G401.6 (cell line): ENCODE measurements at regions not wholly inside any gene's neighbourhood (a gene's known extent, or its start where the extent isn't known, plus 50 kb on each side); places are given as distances from the start of the nearest gene placed in this dataset.
"Not testable (repeated sequence)": the region's sequence is repeated elsewhere in the genome, so short reads cannot be mapped to it uniquely, and the experiment has no call there.

Experiments used
- FAIRE-seq: peaks from 2 replicates; lab custom pipeline; 2012; peaks lifted over from hg19 to GRCh38; lab: Jason Lieb, UNC

DNA sequence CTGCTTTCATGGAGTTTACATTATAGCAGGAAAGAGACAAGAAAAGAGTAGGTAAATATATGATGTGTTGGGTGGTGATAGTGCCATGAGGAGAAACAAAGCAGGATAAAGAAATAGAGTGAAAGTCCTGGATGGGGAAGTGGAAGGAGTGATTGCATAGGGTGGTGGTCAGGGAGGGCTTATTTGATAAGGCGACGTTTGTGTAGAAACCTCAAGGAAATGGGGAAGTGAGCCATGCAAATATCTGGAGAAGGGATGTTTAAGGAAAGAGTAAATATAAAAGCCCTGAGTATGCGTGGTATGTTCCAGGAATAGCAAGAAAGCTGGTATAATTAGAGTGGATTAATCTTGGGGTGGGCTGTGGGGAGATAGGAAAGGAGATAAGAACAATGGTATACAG lies 134.7 kb upstream of the SV2C start:
- no peak for FAIRE-seq

DNA sequence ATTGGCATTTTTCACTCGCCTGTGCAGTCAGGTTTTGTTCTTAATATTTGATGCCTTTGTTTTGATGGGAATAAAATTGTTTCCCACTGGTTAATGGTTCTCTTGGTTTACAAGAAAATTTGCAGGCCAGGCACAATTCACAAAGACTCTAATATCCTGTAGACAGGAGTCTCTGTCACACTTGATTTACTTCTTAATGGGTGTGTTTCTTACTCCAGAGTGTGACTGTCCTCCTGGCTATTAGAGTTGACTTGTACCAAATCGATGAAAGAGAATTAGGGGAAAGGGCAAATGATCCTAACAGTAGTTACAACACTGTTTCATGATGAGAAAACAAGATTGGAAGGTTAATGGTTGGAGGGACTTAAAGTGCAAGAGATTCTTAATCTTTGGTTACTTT lies 142.8 kb upstream of the SV2C start:
- FAIRE-seq = no peak

DNA sequence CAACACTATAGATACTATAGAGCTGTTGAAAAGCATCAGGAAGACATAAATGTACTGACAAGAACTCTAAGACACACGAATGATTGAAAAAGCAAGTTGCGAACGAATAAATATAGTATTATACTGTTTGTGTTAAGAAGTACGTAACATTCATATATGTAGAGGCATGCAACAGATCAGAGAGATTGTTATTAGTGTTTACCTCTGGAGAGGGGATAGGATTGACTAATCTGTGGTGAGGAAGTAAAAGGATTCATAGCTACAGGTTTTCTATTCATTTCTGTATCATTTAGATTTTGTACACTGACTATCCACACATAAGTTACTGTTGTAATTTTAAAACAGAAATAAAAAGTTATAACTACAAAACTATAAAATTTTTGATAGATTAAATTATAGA lies 147.6 kb upstream of the SV2C start:
- FAIRE-seq = no peak

DNA sequence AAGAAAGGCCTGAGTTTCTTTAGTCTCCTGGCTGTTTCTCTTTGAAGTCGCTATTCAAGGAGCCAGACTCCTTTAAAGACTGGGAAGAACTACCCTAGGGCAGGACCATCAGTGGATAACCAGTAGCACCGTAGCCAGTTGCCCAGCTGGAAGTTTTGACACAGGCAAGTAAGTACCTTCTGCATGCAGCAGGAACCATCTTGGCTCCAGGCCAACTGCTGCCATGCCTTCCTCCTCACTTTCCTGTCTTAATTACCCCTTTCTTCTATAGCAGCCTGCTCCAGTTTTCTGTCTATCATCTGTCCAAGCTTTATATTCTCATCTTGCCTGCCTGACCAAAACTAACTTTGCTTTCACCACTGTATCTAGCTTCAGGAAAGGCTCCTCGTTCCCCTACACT lies 149.7 kb upstream of the SV2C start:
- no peak for FAIRE-seq

DNA sequence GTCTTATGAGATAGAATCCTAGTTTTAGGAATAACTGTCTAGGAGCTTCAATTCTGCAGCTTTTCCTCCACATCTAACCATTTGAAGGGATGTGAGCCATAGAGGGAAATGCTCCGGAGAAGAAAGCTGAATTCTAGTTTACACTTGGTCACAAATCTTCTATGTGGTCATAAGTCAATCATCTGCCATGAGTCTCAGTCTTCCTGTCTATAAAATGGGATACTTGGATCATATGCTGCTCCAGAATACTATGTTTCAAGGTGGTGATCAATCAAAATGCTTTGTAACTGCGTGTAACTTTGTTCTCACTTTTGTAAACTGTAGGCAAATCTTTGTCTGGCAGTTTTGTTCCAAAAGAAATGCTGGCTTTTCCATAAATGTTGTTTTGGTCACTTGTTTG lies 152.0 kb upstream of the SV2C start:
- no peak for FAIRE-seq

DNA sequence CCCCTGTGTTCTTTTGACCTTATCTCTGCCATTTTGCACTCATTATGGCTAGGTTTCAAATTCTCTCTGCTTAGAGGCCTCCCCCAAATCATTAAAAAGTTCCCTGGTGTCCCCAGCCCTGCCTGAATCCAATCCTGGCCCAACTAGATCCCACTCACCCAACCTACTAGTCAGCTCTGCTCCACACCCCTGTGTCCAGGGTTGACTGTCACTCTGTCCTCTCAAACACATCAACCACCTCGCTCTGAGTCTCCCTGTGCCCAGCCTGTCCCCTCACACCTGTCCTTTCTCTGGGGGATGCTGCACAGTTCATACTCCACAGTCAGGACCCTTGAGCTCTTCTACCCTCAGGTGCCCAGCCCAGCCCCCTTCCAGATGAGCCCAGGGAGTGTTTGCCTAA lies 154.2 kb upstream of the SV2C start:
- FAIRE-seq = no peak

DNA sequence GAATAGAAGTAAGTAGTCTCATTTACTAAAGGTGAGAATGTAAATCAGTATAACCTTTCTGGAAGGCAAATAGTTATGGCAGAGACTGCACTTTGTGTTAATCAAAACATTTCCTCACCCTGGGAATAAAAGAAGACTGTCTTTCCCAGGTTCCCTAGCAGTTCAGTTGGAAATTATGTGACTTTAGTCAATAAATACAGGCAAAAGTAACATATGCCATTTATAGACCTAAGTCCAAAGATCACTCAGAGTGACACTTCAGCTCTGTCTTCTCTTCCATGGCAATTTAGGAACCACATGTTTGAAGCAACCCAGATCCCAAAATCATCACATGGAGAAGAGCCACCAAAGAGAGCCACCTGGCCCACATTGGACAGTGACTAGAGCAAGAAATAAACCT lies 160.7 kb upstream of the SV2C start:
- FAIRE-seq = no peak

DNA sequence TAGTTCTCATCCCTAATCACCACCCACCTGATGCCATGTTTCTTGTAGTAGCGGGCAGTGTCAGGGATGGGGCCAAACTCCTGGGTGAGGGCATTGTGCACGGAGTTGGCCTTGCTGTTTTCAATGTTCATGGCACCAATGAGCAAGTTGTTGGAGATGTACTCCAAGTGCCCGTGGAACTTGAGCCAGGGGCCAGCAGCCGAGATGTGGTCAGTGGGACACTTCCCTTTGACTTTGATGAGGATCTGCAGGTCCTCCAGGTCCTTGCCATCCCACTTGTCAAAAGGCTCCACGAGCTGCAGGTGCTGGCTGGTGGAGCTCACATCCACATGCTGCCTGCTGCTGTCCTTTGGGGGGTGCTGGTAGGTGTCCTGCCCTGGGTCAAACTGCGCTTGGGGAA lies 162.2 kb upstream of the SV2C start:
- FAIRE-seq = no peak

DNA sequence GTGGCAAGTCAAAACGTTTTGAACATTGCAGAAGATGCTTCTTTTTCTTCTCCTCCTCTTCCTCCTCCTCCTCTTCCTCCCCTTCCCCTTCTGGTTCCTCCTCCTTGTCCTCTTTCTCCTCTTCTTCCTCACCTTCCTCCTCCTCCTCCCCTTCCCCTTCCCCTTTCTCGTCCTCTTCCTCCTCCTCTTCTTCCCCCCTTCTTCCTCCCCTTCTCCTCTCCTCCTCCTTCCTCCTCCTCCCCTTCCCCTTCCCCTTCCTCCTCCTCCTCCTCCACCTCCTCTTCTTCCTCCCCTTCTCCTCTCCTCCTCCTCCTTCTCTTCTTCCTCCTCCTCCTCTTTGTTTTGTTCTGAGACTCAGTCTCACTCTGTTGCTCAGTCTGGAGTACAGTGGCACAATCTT lies 167.0 kb upstream of the SV2C start:
- no peak for FAIRE-seq

DNA sequence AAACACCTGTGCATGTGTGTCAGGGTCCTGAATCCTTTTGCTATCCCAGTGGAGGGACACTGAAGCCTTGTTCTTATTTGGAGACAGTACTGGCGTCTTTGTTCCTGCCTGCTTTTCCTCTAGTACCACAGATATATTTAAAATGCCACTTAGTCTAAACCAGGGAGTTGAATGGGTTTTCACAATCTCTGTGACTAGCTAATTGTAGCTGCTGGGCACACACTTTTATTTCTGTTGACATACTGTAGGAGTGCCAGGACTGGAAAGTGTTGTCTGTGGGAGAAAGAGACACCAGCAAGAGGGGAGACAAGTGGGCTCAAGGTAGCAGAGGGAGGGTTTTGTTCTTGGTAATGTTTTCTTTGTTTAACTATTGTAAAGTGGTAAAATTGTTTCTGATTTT lies 174.0 kb upstream of the SV2C start:
- no peak for FAIRE-seq

DNA sequence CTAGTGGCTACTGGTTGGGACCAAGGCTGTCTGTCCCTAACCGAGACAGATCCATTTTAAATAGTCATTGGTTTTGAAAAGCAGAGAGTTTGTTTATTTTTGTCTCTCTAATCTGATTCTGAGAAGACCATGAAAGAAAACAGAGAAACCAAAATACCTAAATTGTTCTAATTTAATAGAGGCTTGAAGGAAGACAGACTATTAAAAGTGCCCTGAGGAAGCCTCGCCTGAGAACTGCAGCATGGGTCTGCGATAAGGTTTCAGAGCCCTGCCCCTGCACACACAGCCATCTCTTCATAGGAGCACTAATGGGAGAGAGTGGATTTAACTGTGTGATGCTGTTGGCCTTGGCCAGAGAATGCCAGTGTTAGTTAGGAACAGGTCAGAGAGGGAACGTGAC lies 175.5 kb upstream of the SV2C start:
- no peak for FAIRE-seq

DNA sequence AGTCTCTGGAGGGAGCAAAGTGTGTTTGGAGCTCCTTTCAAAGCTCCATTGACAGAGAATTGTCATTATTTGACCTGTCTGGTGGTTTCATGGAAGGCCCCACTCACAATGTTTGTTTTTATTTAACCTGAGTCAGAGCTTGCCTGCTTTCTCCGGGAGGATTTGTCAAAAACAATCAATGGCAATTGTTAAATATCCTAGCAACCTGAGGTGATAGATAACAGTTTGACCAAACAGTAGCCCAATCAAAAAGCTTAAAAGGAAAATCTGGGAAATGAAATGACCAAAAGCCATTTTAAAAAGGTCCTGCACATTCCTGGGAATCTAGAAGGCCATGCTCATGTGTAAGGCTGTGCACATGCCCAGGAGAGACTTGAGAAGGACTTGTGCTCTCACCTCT lies 177.2 kb upstream of the POC5 start:
- FAIRE-seq = no peak

DNA sequence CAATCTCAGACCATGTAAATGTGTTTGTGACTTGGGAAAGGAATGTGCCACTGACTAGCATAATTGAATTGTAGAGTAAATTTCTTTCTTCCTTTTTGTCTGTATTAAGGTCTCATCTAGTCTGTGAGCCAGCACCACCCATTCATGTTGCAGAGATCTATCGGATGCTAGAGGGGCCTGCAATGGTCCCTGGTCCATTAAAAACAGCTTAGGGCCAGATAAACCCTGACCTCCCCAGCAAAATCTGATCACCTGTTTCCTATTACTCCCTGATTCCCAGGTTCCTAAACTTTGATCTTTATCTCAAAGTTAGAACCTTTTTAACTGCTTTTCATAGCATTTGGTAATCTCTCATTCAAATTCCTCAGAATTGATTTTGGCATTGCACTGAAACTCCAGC lies 174.5 kb upstream of the POC5 start:
- FAIRE-seq = no peak

DNA sequence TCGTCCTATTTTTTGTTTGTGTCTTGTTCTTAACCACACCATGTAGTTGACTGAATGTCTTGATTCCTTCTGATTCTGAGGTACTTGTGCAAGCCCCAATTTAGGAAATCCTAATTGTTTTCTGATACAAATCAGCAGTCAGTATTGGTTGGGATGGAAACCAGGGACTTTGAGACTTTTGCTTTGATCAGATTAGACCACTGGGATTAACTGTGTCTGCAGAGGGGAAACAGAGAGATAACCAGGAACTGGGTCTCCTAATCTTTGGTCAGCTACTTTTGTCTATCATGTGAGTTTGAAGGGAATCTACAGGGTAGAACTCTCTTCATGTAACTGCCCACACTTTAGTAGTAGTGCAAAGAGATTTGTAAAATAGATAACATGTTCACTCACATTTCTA lies 173.8 kb upstream of the POC5 start:
- FAIRE-seq = no peak

DNA sequence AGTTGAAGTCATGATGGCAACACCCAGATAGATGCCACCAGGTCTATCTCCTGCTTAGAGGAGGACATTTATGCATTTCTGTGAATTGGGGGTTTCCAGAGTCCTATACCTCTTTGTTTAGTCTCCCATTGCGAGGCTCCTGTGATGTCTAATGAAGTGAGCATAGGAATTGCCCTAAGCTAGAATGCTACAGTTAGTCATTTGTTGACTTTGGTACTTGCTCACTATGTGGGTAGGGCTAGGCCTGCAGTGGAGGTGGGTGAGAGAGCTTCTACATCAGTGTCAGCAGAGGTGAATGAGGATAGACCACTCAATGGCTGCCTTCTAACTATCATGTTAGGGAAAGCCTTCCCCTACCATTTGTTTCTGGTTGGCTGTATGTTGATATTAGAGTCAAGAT lies 173.3 kb upstream of the POC5 start:
- FAIRE-seq = no peak

DNA sequence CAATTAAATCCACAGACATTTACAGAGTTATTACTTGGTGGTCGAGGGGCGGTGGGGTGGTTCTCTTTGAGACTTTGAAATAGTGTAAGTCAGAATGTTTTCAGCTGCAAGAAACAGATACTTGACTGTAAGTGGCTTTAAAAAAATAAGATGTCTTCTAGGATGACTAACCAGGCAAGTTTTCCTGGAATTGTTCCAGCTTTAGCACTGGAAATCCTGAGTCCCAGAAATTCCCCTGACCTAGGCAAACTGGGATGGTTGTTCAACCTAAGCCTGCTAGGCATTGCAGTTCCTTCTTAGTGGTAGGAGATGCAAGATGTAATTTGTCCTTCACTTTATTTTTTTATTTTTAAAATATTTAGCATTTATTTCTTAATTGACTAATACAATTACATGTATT lies 169.5 kb upstream of the POC5 start:
- no peak for FAIRE-seq

DNA sequence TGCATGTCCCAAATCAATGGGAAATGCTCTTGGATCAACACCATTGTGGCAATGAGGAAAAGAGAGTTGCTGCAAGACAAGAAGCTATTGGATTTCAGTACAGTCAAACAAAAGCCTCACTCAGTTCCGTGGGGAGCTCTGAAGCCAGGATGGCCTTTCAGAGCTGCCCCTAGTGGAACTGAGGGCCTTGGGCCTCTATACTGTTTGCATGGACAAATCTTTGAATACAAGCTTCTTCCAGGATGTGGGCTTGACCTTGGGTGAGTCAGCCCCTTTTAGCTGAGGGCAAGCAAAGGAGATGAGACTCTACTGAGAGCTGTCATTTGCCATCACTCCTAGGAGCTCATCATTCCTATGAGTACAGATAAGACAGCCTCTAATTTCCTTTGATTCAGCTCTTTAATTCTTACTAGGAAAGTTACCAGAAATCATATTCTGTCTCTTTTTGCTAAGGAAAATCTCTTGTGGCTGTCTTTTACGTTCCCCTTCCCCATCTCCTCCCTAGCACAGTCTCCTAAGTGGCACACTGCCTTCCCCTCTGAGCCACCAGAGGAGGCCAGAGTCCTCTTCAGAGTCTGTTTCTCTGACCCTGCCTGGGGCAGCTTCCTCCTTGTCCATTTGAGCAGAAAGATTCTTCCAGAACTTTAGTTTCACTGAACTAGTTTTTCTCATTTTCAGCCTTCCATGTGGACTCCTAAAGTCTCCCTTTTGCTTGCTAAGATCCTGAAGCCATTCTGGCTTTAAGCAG lies 168.8 kb upstream of the POC5 start:
- no peak for FAIRE-seq

DNA sequence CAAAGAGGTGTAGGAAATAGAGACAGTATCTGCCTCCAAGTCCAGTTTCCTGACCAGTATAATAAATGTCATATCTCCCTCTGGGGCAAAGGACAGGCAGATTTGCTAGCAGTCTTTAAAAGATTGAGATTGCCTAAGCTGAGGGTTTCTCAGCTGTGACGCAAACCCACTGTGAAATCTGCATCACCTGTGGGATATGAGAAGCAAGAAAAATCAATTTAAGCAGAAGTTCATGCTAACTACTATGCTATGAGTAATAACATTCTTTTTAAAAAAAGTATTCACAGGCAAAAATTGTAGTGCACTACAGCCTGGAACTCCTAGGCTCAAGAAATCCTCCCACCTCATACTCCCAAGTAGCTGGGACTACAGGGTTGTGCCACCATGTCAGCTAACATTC lies 168.1 kb upstream of the POC5 start:
- no peak for FAIRE-seq

DNA sequence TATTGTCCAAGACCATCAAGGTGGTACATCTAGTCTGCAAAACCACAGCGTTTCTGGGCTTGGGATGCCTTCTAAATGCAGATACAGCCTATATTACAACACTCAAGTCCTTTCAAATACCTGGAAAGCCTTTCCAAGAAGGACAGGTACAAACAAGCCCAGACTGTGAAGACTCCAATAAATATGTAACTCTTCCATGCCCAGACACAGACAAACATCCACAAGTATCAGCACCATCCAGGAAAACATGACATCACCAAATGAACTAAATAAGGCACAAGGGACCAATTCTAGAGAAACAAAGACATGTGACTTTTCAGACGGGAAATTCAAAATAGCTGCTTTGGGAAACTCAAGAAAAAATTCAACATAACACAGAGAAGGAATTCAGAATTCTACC lies 152.7 kb upstream of the POC5 start:
- FAIRE-seq = no peak

DNA sequence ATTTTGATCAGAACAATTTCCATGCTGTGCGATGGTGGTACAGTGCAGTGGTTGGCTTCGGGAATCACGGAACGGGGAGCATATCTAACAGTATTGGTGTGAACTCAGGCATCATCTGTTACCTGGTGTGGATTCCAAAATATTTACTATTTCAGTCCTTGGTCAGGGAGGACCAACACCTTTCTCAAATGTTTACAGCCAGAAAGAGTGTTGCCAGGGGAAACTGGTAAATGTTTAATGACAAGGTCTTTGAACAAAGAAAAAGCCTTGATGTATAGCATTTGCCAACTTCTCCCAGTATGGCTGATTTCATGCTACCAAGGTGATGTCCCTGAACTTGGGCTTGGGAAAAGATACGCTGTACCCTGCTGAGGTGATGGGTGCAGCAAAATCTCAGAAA lies 145.6 kb upstream of the POC5 start:
- FAIRE-seq = no peak

DNA sequence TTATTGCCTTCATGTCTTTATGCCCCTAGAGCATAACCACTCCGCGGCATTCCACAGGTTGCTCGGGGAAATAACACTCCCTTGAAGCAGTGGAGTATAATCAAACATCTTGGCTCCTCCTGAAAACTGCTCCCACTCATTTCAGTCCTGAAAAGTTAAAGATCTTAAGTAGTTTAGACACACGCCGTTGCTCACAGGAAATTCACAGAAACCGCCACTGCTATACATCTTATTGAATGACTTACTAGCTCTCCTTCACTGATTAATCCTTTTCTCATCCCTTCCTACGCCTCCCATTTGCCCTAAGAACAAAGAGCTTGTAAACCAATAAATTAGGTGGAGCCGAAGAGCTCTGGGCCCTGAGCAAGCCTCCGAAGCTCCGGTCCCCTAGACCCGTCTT lies 142.4 kb upstream of the POC5 start:
- FAIRE-seq = not testable (repeated sequence)

DNA sequence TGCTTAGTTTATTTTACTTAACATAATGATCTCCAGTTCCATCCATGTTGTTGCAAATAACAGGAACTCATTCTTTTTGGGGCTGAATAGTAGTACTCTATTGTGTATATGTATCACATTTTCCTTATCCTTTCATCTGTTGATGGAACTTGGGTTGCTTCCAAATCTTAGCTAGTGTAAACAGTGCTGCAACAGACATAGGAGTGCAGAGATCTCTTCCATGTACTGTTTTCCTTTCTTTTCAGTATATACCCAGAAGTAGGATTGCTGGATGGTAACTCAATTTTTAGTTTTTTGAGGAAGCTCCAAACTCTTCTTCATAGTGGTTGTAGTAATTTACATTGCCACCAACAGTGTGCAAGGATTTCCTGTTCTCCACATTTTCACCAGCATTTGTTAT lies 138.8 kb upstream of the POC5 start:
- FAIRE-seq = no peak

DNA sequence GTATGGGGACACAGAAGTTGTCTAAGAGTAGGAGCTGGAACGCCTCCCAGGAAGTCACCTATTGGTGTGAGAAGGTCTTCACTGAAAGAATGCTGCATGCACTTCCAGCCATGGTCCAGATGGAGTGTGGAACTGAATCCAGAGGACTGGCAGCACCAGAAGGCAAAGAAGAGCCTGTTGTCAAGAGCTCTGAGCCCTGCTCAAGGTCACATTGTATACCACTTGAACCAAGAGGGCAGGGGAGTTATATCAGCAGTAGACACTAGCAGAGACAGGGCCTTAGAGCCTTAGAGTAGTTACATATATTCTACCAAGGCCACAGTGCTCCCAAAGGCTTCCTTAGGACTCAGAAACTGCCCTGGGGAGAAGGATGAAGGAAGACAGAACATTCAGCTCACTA lies 130.8 kb upstream of the POC5 start:
- no peak for FAIRE-seq

DNA sequence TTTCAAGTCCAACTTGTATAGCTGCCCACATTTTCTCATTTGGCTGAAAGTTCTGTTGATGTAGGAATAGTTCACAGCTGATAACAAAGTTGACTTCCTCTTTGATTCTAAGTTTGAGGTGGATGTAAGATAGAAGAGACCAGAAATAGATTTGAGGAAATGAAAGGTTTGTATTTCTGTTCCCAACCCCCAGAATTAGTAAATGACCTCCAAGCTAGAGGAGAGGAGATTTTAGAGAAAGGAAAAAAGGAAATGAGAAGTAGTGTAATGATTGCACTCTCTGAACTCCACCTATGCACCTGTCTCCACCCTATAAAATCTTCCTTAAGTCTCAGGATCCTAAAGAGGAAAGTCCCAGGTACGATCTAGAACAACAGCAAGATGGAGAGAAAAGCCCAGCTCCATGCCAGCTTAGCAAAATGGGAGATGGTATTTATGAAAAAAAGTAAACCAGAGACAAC lies 130.4 kb upstream of the POC5 start:
- FAIRE-seq = no peak

DNA sequence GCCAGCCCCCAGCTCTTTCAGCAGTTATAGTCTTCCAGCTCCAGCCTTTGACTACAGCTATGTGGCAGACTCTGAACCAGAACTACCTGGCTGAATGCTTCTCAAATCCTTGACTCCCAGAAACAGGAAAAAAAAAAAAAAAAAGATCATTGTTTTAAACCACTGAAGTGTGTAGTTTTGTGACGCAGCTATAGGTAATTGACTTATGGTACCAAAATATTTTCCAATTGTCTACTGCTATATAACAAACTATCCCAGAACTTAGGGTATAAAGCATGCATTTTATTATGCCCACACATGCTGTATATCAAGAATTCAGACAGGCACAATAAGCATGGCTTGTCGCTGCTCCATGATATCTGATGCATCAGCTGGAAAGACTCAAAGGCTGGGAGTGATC lies 127.1 kb upstream of the POC5 start:
- no peak for FAIRE-seq
